ENCODE measurements at regions not wholly inside any gene's neighbourhood (a gene's known extent, or its start where the extent isn't known, plus 50 kb on each side); places are given as distances from the start of the nearest gene placed in this dataset.

DNA sequence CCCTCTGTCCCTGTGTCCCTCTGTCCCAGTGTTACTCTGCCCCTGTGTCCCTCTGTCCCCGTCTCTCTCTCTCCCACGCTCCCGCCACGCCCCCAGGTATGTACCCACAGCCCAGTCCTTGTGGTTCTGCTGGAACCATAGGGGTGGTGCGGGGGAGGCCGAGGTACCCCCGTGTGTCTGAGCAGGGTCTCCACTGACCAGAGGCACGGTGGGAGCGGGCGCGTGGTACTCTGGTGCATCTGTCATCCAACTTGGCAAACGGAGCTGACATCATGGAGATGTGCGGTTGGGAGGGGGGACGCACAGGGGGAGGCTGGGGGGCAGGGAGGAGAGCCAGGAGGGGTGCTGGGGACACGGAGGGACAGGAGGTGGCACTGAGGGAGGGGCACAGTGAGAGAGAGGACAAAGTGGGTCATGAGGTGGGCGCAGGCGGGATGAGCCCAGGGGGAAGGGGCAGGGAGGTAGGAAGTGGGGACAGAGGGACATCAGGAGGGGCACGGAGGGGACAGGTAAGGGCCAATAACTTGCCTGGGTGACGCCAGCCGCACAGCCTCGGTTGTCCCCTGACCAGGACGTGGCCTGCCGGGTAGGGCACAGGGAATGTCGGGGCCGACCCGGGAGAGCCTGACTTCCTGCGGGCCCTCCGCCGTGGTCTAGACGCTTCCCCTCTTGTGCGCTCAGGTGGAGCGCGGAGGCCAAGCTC lies 163.6 kb upstream of the PDE10A start:
- 93% methylated on average over 30 of the region's 33 CpGs for WGBS
- TF ChIP-seq, protein P1, sequence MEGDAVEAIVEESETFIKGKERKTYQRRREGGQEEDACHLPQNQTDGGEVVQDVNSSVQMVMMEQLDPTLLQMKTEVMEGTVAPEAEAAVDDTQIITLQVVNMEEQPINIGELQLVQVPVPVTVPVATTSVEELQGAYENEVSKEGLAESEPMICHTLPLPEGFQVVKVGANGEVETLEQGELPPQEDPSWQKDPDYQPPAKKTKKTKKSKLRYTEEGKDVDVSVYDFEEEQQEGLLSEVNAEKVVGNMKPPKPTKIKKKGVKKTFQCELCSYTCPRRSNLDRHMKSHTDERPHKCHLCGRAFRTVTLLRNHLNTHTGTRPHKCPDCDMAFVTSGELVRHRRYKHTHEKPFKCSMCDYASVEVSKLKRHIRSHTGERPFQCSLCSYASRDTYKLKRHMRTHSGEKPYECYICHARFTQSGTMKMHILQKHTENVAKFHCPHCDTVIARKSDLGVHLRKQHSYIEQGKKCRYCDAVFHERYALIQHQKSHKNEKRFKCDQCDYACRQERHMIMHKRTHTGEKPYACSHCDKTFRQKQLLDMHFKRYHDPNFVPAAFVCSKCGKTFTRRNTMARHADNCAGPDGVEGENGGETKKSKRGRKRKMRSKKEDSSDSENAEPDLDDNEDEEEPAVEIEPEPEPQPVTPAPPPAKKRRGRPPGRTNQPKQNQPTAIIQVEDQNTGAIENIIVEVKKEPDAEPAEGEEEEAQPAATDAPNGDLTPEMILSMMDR (IDR thresholded peaks at IDR 0.05): no peak
- no peak for TF ChIP-seq POLR2AphosphoS5 (IDR thresholded peaks at IDR 0.05)
- no peak for TF ChIP-seq POLR2A (IDR thresholded peaks at IDR 0.05)
- no peak for TF ChIP-seq EP300 (IDR thresholded peaks at IDR 0.05)

DNA sequence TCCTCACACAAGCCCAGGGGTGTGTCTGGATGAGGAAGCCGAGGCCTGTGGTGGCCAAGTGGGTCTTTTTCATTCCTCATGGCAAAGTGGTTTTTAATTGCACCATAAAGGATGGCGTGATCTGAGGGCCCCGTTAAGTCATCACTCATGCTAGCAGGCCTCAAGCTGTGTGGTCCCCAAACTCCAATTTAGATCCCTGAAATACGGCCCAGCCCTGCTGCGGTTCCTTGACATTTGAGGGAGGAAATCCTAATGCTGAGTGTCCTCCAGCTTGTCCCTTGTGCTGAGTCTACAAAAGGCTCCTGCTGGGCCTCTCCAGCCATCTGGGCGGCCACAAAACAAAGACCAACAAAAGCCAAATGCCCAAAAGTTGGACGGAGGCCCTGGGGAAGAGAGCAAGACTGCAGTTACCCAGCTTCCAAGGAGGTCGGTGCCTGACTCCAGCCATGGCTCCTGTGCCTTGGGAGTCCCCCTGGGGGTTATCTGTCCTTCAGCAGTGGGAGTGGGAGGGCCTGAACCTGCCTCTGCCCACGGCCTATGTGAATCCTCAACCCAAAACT lies 162.3 kb upstream of the PDE10A start:
- H3K36me3 ChIP-seq: no peaks in the 10 kb centered on the region
- H3K4me3 ChIP-seq: no peak overlapping the region
- no peaks in the 10 kb centered on the region for H3K4me1 ChIP-seq
- TF ChIP-seq, protein P1 (IDR thresholded peaks at IDR 0.05): no peak
- no peak for TF ChIP-seq EP300 (IDR thresholded peaks at IDR 0.05)
- TF ChIP-seq POLR2A (IDR thresholded peaks at IDR 0.05): no peak
- no peak for TF ChIP-seq POLR2AphosphoS5 (IDR thresholded peaks at IDR 0.05)
- no peaks in the 10 kb centered on the region for H3K9me3 ChIP-seq
- no peak for DNase-seq (ENCODE audit: low spot score in 2 of 2)
- H3K27me3 ChIP-seq: peaks cover 8% of the 10 kb centered on the region
- 68% methylated on average over 9 of the region's 9 CpGs for WGBS
- no peak overlapping the region for H3K27ac ChIP-seq

More for the DNA sequence above, 163.6 kb upstream of the PDE10A start:
- Histone ChIP-seq H3K4me3 (no peak overlapping the region), H3K4me1 (no peaks in the 10 kb centered on the region), H3K36me3 (no peaks in the 10 kb centered on the region), H3K27me3 (no peaks in the 10 kb centered on the region), H3K9me3 (no peaks in the 10 kb centered on the region), H3K27ac (no peak overlapping the region)
- DNase-seq (ENCODE audit: low spot score in 2 of 2): no peak

DNA sequence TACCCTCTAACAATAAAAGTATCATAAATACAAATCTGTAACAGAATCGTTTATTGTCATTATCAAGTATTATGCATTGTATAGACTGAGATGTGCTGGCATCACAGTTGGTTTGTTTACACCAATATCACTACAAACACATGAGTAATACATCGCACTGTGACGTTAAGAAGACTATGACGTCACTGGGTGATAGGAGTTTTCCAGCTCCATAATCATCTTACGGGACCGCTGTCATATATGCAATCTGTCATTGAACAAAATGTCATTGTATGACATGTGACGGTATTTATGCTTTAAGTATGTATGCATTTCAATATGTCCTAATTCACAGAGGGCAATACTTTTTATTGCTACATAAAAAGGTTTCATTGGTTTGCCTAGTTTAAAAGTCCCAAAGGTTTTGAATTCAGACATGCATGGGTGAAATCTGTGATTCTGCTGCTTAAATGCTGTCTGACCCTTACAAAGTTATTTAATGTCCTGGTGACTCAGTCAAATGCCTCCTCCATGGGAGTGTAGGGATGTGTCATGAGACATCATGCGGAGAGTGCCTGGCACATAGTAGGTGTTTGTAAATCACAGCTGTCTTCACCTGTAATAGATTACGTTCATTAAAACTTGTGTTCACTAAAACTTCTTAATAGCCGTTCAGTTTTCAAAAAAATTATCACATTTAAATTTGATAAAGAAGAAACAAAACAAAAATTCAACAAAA lies 160.7 kb upstream of the PDE10A start:
- no peak overlapping the region for H3K27ac ChIP-seq
- H3K4me1 ChIP-seq: no peaks in the 10 kb centered on the region
- no peak for TF ChIP-seq POLR2A (IDR thresholded peaks at IDR 0.05)
- no peak for TF ChIP-seq EP300 (IDR thresholded peaks at IDR 0.05)
- TF ChIP-seq, protein P1 (IDR thresholded peaks at IDR 0.05): no peak
- no peak for TF ChIP-seq POLR2AphosphoS5 (IDR thresholded peaks at IDR 0.05)
- H3K4me3 ChIP-seq: no peak overlapping the region
- no peak for DNase-seq (ENCODE audit: low spot score in 2 of 2)
- no peaks in the 10 kb centered on the region for H3K36me3 ChIP-seq
- WGBS: 92% methylated on average over 10 of the region's 10 CpGs
- no peaks in the 10 kb centered on the region for H3K9me3 ChIP-seq
- peaks cover 19% of the 10 kb centered on the region for H3K27me3 ChIP-seq

DNA sequence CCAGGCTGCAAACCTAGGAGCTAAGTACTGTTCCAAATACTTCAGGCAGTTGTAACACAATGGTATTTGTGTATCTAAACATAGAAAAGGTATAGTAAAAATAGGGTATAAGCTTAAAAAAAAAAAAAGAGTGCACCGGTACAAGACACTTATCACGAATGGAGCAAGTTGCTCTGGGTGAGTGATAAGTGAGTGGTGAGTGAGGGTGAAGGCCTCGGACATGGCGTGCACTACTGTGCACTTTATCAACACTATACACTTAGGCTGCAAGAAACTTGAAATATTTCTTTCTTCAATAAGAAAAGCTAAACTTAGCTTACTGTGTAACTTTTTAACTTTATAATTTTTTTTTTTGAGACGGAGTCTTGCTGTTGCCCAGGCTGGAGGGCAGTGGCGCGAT lies 159.5 kb upstream of the PDE10A start:
- WGBS: 92% methylated on average over 7 of the region's 7 CpGs
- no peaks in the 10 kb centered on the region for H3K4me1 ChIP-seq
- no peak overlapping the region for H3K4me3 ChIP-seq
- no peaks in the 10 kb centered on the region for H3K36me3 ChIP-seq
- DNase-seq (ENCODE audit: low spot score in 2 of 2): no peak
- H3K27ac ChIP-seq: no peak overlapping the region
- no peaks in the 10 kb centered on the region for H3K9me3 ChIP-seq
- TF ChIP-seq POLR2A (IDR thresholded peaks at IDR 0.05) (no peak), POLR2AphosphoS5 (IDR thresholded peaks at IDR 0.05) (no peak), EP300 (IDR thresholded peaks at IDR 0.05) (no peak)
- TF ChIP-seq, protein P1 (IDR thresholded peaks at IDR 0.05): no peak
- H3K27me3 ChIP-seq: peaks cover 30% of the 10 kb centered on the region

DNA sequence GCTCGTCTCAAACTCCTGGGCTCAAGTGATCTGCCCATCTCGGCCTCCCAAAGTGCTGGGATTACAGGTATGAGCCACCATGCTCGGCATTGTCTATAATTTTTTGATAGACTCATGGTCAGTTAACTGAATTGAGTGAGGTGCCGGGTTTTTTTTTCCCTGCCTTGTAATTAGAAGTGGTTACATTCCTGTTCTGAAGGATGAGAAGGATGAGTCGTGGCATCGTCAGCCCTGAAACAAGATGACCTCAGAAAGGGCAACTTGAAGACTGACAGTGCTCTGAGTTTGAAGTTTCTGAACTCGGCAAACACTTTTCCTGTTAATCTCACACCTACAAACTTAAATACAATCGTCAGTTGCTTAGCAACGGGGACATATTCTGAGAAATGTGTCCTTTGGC lies 158.7 kb upstream of the PDE10A start:
- H3K9me3 ChIP-seq: no peaks in the 10 kb centered on the region
- H3K36me3 ChIP-seq: no peaks in the 10 kb centered on the region
- TF ChIP-seq EP300 (IDR thresholded peaks at IDR 0.05) (no peak), POLR2A (IDR thresholded peaks at IDR 0.05) (no peak), POLR2AphosphoS5 (IDR thresholded peaks at IDR 0.05) (no peak)
- TF ChIP-seq, protein P1 (IDR thresholded peaks at IDR 0.05): no peak
- peaks cover 36% of the 10 kb centered on the region for H3K27me3 ChIP-seq
- DNase-seq (ENCODE audit: low spot score in 2 of 2): no peak
- no peak overlapping the region for H3K27ac ChIP-seq
- H3K4me3 ChIP-seq: no peak overlapping the region
- WGBS: 87% methylated on average over 9 of the region's 9 CpGs
- H3K4me1 ChIP-seq: no peaks in the 10 kb centered on the region
